ACC112 (cell line): ENCODE measurements at regions not wholly inside any gene's neighbourhood (a gene's known extent, or its start where the extent isn't known, plus 50 kb on each side); places are given as distances from the start of the nearest gene placed in this dataset.

ENCODE experiments used
- H2AFZ ChIP-seq: fragments of 200-600 bp; sonication (generic); one replicate; pipeline ENCODE4 v1.6.0; 2017; ENCODE audit warnings: antibody characterized with exemption, low read length; ENCODE audit not compliant: unreplicated experiment
- H3K27ac ChIP-seq: fragments of 200-600 bp; sonication (generic); 2 replicates; pipeline ENCODE4 v1.5.1; 2014; ENCODE audit warnings: low read depth, mild to moderate bottlenecking, antibody characterized with exemption, low read length, moderate library complexity
- H3K27me3 ChIP-seq: fragments of 200-600 bp; sonication (generic); 2 replicates; pipeline ENCODE4 v1.6.1; 2014; ENCODE audit warnings: mild to moderate bottlenecking, antibody characterized with exemption, low read length, moderate library complexity, mixed read lengths; ENCODE audit not compliant: insufficient read depth
- H3K36me3 ChIP-seq: fragments of 200-600 bp; sonication (generic); 2 replicates; pipeline ENCODE4 v1.6.1; 2016; ENCODE audit warnings: mild to moderate bottlenecking, antibody characterized with exemption, low read length, moderate library complexity, mixed read lengths; ENCODE audit not compliant: insufficient read depth
- H3K4me1 ChIP-seq: fragments of 200-600 bp; sonication (generic); one replicate; pipeline ENCODE4 v1.6.1; 2016; ENCODE audit warnings: low read length, mixed read lengths; ENCODE audit not compliant: insufficient read depth, unreplicated experiment, control insufficient read depth
- H3K4me3 ChIP-seq: fragments of 200-600 bp; sonication (generic); 2 replicates; pipeline ENCODE4 v1.5.1; 2014; ENCODE audit warnings: mild to moderate bottlenecking, low read depth, low read length
- H3K79me2 ChIP-seq: fragments of 200-600 bp; sonication (generic); one replicate; pipeline ENCODE4 v1.6.0; 2016; ENCODE audit warnings: low read length; ENCODE audit not compliant: control insufficient read depth, unreplicated experiment, insufficient read depth

- H3K36me3 ChIP-seq, result no peaks in the 10 kb centered on the region
- no peaks in the 10 kb centered on the region for H3K4me1 ChIP-seq
- H2AFZ ChIP-seq, result no peak overlapping the region
- no peaks in the 10 kb centered on the region for H3K79me2 ChIP-seq
- H3K27ac ChIP-seq, result no peak overlapping the region
- no peaks in the 10 kb centered on the region for H3K27me3 ChIP-seq
- no peak overlapping the region for H3K4me3 ChIP-seq
These were observed 166.5 kb upstream of the PPP1R2C start for GRCh38 chrX:42944381-42944998.

- Histone ChIP-seq H2AFZ (no peak overlapping the region), H3K27ac (no peak overlapping the region), H3K36me3 (no peaks in the 10 kb centered on the region), H3K4me1 (no peaks in the 10 kb centered on the region), H3K27me3 (no peaks in the 10 kb centered on the region), H3K4me3 (no peak overlapping the region), H3K79me2 (no peaks in the 10 kb centered on the region)
These were observed 168.7 kb upstream of the PPP1R2C start for GRCh38 chrX:42946544-42947194.

GRCh38 chrX:42948723-42949657, 171.0 kb upstream of the PPP1R2C start:
- Histone ChIP-seq H3K79me2 (no peaks in the 10 kb centered on the region), H2AFZ (no peak overlapping the region), H3K36me3 (no peaks in the 10 kb centered on the region), H3K27me3 (no peaks in the 10 kb centered on the region), H3K4me1 (no peaks in the 10 kb centered on the region), H3K27ac (no peak overlapping the region), H3K4me3 (no peak overlapping the region)

GRCh38 chrX:42951747-42952146, 173.8 kb upstream of the PPP1R2C start:
- H3K27ac ChIP-seq, result no peak overlapping the region
- H3K79me2 ChIP-seq, result no peaks in the 10 kb centered on the region
- H3K4me1 ChIP-seq, result no peaks in the 10 kb centered on the region
- no peaks in the 10 kb centered on the region for H3K36me3 ChIP-seq
- no peak overlapping the region for H2AFZ ChIP-seq
- H3K27me3 ChIP-seq, result no peaks in the 10 kb centered on the region
- no peak overlapping the region for H3K4me3 ChIP-seq

- Histone ChIP-seq H3K27ac (no peak overlapping the region), H3K27me3 (no peaks in the 10 kb centered on the region), H3K4me3 (no peak overlapping the region), H2AFZ (no peak overlapping the region), H3K79me2 (no peaks in the 10 kb centered on the region), H3K4me1 (no peaks in the 10 kb centered on the region), H3K36me3 (no peaks in the 10 kb centered on the region)
These were observed 174.7 kb upstream of the PPP1R2C start for GRCh38 chrX:42952621-42953020.

GRCh38 chrX:42954880-42955279, 176.9 kb upstream of the PPP1R2C start:
- Histone ChIP-seq H2AFZ (no peak overlapping the region), H3K4me3 (no peak overlapping the region), H3K4me1 (no peaks in the 10 kb centered on the region), H3K27ac (no peak overlapping the region), H3K36me3 (no peaks in the 10 kb centered on the region), H3K79me2 (no peaks in the 10 kb centered on the region), H3K27me3 (no peaks in the 10 kb centered on the region)

- no peak overlapping the region for H2AFZ ChIP-seq
- H3K4me1 ChIP-seq, result no peaks in the 10 kb centered on the region
- H3K36me3 ChIP-seq, result no peaks in the 10 kb centered on the region
- no peak overlapping the region for H3K27ac ChIP-seq
- H3K79me2 ChIP-seq, result no peaks in the 10 kb centered on the region
- H3K4me3 ChIP-seq, result no peak overlapping the region
- no peaks in the 10 kb centered on the region for H3K27me3 ChIP-seq
These were observed 177.4 kb upstream of the PPP1R2C start for GRCh38 chrX:42955349-42955748.

GRCh38 chrX:42967681-42968300, 189.8 kb upstream of the PPP1R2C start:
- Histone ChIP-seq H3K4me3 (no peak overlapping the region), H3K27me3 (no peaks in the 10 kb centered on the region), H3K27ac (no peak overlapping the region), H2AFZ (no peak overlapping the region), H3K79me2 (no peaks in the 10 kb centered on the region), H3K36me3 (no peaks in the 10 kb centered on the region), H3K4me1 (no peaks in the 10 kb centered on the region)

- Histone ChIP-seq H3K4me3 (no peak overlapping the region), H3K27ac (no peak overlapping the region), H3K36me3 (no peaks in the 10 kb centered on the region), H3K27me3 (no peaks in the 10 kb centered on the region), H3K79me2 (no peaks in the 10 kb centered on the region), H3K4me1 (no peaks in the 10 kb centered on the region), H2AFZ (no peak overlapping the region)
These were observed 195.4 kb upstream of the PPP1R2C start for GRCh38 chrX:42973321-42973720.

GRCh38 chrX:42975906-42976305, 197.9 kb upstream of the PPP1R2C start:
- Histone ChIP-seq H3K4me3 (no peak overlapping the region), H2AFZ (no peak overlapping the region), H3K36me3 (no peaks in the 10 kb centered on the region), H3K27ac (no peak overlapping the region), H3K27me3 (no peaks in the 10 kb centered on the region), H3K4me1 (no peaks in the 10 kb centered on the region), H3K79me2 (no peaks in the 10 kb centered on the region)
